HCT116 (cell line): ENCODE measurements at regions not wholly inside any gene's neighbourhood (a gene's known extent, or its start where the extent isn't known, plus 50 kb on each side); places are given as distances from the start of the nearest gene placed in this dataset.

ENCODE experiments used
- ATAC-seq: fragments of 200-7000 bp; cut with Tn5 transposase; 2 replicates; pipeline ENCODE4 v1.9.1; 2020; ENCODE audit warnings: mild to moderate bottlenecking, moderate library complexity
- BruUV-seq: library from RNA; stranded (reverse); fragments of 400-500 nt; replicated peaks from 2 replicates; lab custom pipeline; 2021; lab: Mats Ljungman, UMichigan
- CTCF ChIA-PET: fragments of 300-600 bp; sonication (Branson Sonifier 250); formaldehyde crosslinking; loops from one replicate; lab custom pipeline; 2021; ENCODE audit warnings: antibody characterized with exemption; lab: Charles Lee
- POLR2A ChIA-PET: fragments of 300-600, 350-600 bp; sonication (Branson Sonifier 250); formaldehyde crosslinking; loops from one replicate; lab custom pipeline; 2021; ENCODE audit warnings: antibody characterized with exemption; lab: Charles Lee
- RAD21 ChIA-PET, 2 experiments: fragments of 300-600 bp; sonication (Branson Sonifier 250); formaldehyde crosslinking; loops; one replicate each; lab custom pipeline; 2023; ENCODE audit warnings: low total read pairs in 2 of 2; ENCODE audit not compliant: uncharacterized antibody in 2 of 2, unreplicated experiment in 2 of 2, low non-redundant PET in 1 of 2; lab: Charles Lee
- DNase-seq: peaks from one replicate; pipeline ENCODE4 v3.0.0-alpha.2; 2010; ENCODE audit warnings: low read depth, low spot score
- H2AFZ ChIP-seq: fragments of 200-600 bp; shearing (Covaris generic), sonication (generic); 2 replicates; pipeline ENCODE4 v1.6.1; 2017; ENCODE audit warnings: low read depth, mixed run types, mixed read lengths, antibody characterized with exemption, low read length; ENCODE audit not compliant: poor library complexity, severe bottlenecking
- H3K27ac ChIP-seq: 2 replicates; pipeline ENCODE4 v1.5.1; 2012; ENCODE audit warnings: low read depth, low read length
- H3K27me3 ChIP-seq: fragments of 200-600 bp; sonication (generic); 2 replicates; pipeline ENCODE4 v1.6.1; 2016; ENCODE audit warnings: mixed run types, low read length, mixed read lengths; ENCODE audit not compliant: insufficient read depth
- H3K36me3 ChIP-seq, 2 experiments: fragments of 200-500 bp in 1 of 2; fragments of 200-600 bp in 1 of 2; sonication (Bioruptor generic) in 1 of 2; sonication (generic) in 1 of 2; 2 replicates each; pipeline versions ENCODE4 v1.5.1 to v1.6.1; 2014 to 2016; ENCODE audit warnings: low read length in 2 of 2, inconsistent platforms in 1 of 2, mixed read lengths in 1 of 2, mixed run types in 1 of 2; ENCODE audit not compliant: insufficient read depth in 2 of 2, control insufficient read depth in 1 of 2
- H3K4me1 ChIP-seq, 2 experiments: fragments of 200-600 bp in 1 of 2; sonication (generic) in 1 of 2; 2 replicates each; pipeline versions ENCODE4 v1.5.1 to v1.6.1; 2012 to 2017; ENCODE audit warnings: low read length in 2 of 2, inconsistent platforms in 1 of 2, mild to moderate bottlenecking in 1 of 2, mixed read lengths in 1 of 2, mixed run types in 1 of 2, moderate library complexity in 1 of 2; ENCODE audit not compliant: insufficient read depth in 2 of 2, control insufficient read depth in 1 of 2
- H3K4me2 ChIP-seq: fragments of 200-600 bp; sonication (generic); 2 replicates; pipeline ENCODE4 v1.6.1; 2017; ENCODE audit warnings: mixed run types, low read length, mixed read lengths
- H3K4me3 ChIP-seq, 2 experiments: fragments of 200-600 bp in 1 of 2; sonication (generic) in 1 of 2; replicated peaks in 1 of 2; 2 replicates each; pipeline ENCODE4 v1.5.1; 2011 to 2016; ENCODE audit warnings: low read length in 2 of 2, control low read depth in 1 of 2, low read depth in 1 of 2, mild to moderate bottlenecking in 1 of 2, mixed read lengths in 1 of 2, mixed run types in 1 of 2
- H3K79me2 ChIP-seq: fragments of 200-600 bp; sonication (generic); 2 replicates; pipeline ENCODE4 v1.6.1; 2017; ENCODE audit warnings: mild to moderate bottlenecking, mixed run types, low read length, moderate library complexity, mixed read lengths; ENCODE audit not compliant: insufficient read depth
- H3K9ac ChIP-seq: fragments of 200-600 bp; sonication (generic); 2 replicates; pipeline ENCODE4 v1.6.1; 2016; ENCODE audit warnings: low read length, mixed read lengths
- H3K9me2 ChIP-seq: fragments of 200-600 bp; sonication (generic), shearing (Covaris generic); 2 replicates; pipeline ENCODE4 v1.6.1; 2017; ENCODE audit warnings: mixed run types, mild to moderate bottlenecking, moderate library complexity; ENCODE audit not compliant: insufficient read depth
- H3K9me3 ChIP-seq, 2 experiments: fragments of 200-500 bp in 1 of 2; fragments of 200-600 bp in 1 of 2; sonication (Bioruptor generic) in 1 of 2; sonication (generic) in 1 of 2; 2 replicates each; pipeline ENCODE4 v1.6.1; 2014 to 2017; ENCODE audit warnings: low read length in 2 of 2, mixed read lengths in 2 of 2, inconsistent platforms in 1 of 2, low read depth in 1 of 2, mild to moderate bottlenecking in 1 of 2, mixed run types in 1 of 2, moderate library complexity in 1 of 2; ENCODE audit not compliant: control insufficient read depth in 1 of 2, insufficient read depth in 1 of 2
- H4K20me1 ChIP-seq: fragments of 200-600 bp; sonication (generic), shearing (Covaris generic); 2 replicates; pipeline ENCODE4 v1.6.1; 2017; ENCODE audit warnings: mixed run types, mild to moderate bottlenecking, moderate library complexity; ENCODE audit not compliant: insufficient read depth
- CBX3 ChIP-seq: IDR thresholded peaks from 2 replicates; pipeline ENCODE4 v1.6.1; 2012; ENCODE audit warnings: low read depth
- EGR1 ChIP-seq: IDR thresholded peaks from 2 replicates; pipeline ENCODE4 v1.6.1; 2012; ENCODE audit warnings: low read depth
- EZH2phosphoT487 ChIP-seq: fragments of 200-600 bp; IDR thresholded peaks from 2 replicates; pipeline ENCODE4 v1.6.1; 2018; ENCODE audit warnings: antibody characterized with exemption, borderline replicate concordance
- FOSL1 ChIP-seq: IDR thresholded peaks from 2 replicates; pipeline ENCODE4 v1.6.1; 2012; ENCODE audit warnings: low read depth
- JUND ChIP-seq: IDR thresholded peaks from 2 replicates; pipeline ENCODE4 v1.6.1; 2012
- SRF ChIP-seq: IDR thresholded peaks from 2 replicates; pipeline ENCODE4 v1.6.1; 2012; ENCODE audit warnings: low read depth
- intact Hi-C: fragments of 100-400 bp; cut with micrococcal nuclease; formaldehyde crosslinking; loops from 2 replicates; pipeline ENCODE4 v1.10.0; 2022

DNA sequence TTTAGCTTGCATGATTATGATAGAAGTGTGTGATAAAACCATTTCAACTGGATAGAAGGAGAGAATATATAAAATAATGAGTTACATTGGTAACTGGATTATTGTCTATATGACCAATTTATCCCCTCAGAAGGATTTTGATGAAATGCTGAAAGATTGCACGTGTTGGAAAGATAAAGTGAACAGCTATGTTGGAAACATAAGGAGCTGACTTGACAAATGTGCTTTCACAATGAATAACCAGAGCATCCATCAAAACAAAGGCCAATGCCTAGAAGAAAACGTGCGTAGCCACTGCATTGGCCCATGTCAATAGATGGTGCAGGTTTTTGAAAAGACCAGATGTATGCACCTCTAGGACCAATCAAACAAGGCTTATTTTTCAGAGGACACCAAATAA lies 168.8 kb downstream of the TMEM200A start:
- Histone ChIP-seq H3K4me2 (no peak overlapping the region), H3K36me3 (no peaks in the 10 kb centered on the region), H3K9ac (no peak overlapping the region), H3K79me2 (no peaks in the 10 kb centered on the region), H3K4me3 (no peak overlapping the region), H2AFZ (no peak overlapping the region), H3K9me3 (peaks cover 0 to 5% of the 10 kb centered on the region in 2 experiments; a peak in 1 of 4 replicates), H4K20me1 (no peaks in the 10 kb centered on the region), H3K9me2 (no peaks in the 10 kb centered on the region), H3K27me3 (no peaks in the 10 kb centered on the region), H3K27ac (no peak overlapping the region), H3K4me1 (no peaks in the 10 kb centered on the region)
- BruUV-seq = no TSS peak
- ChIA-PET RAD21 (no interaction called here), POLR2A (no interaction called here), CTCF (no interaction called here)
- DNase-seq (no peak), ATAC-seq (no peak)
- intact Hi-C loops = no loop called here
- no peak for TF ChIP-seq EZH2phosphoT487
- no peak for TF ChIP-seq SRF
- TF ChIP-seq JUND = no peak
- TF ChIP-seq EGR1 = no peak
- no peak for TF ChIP-seq CBX3

- intact Hi-C loops = no loop called here
- Histone ChIP-seq H3K36me3 (no peaks in the 10 kb centered on the region), H3K4me1 (no peaks in the 10 kb centered on the region), H3K4me3 (no peak overlapping the region), H3K9ac (no peak overlapping the region), H3K79me2 (no peaks in the 10 kb centered on the region), H3K27me3 (no peaks in the 10 kb centered on the region), H3K9me2 (no peaks in the 10 kb centered on the region), H3K27ac (no peak overlapping the region), H3K4me2 (no peak overlapping the region), H3K9me3 (peaks cover 0 to 5% of the 10 kb centered on the region in 2 experiments; a peak in 1 of 4 replicates), H4K20me1 (no peaks in the 10 kb centered on the region), H2AFZ (no peak overlapping the region)
- ChIA-PET POLR2A (no interaction called here), CTCF (no interaction called here), RAD21 (no interaction called here)
- no peak for DNase-seq
- TF ChIP-seq FOSL1 = no peak
- no peak for TF ChIP-seq SRF
- ATAC-seq = no peak
- no TSS peak for BruUV-seq
Observed at GRCh38 chr6:130535242-130535641, 169.4 kb downstream of the TMEM200A start.
